GM12892 (cell line): ENCODE measurements at regions not wholly inside any gene's neighbourhood (a gene's known extent, or its start where the extent isn't known, plus 50 kb on each side); places are given as distances from the start of the nearest gene placed in this dataset.

Experiments
- POLR2A ChIP-seq: IDR thresholded peaks from 2 replicates; pipeline ENCODE4 v1.6.1; 2011; ENCODE audit warnings: low read depth, low read length, control low read depth
- POLR2AphosphoS5 ChIP-seq: IDR thresholded peaks from 2 replicates; pipeline ENCODE4 v1.6.1; 2011; ENCODE audit warnings: low read depth, low read length, control low read depth
- TAF1 ChIP-seq: IDR thresholded peaks from 2 replicates; pipeline ENCODE4 v1.6.1; 2011; ENCODE audit warnings: low read depth, mild to moderate bottlenecking, control low read depth, low read length, borderline replicate concordance

GRCh38 chr7:24005517-24005916 is 278.5 kb upstream of the NPY start:
- TF ChIP-seq POLR2AphosphoS5 (no peak), POLR2A (no peak), TAF1 (no peak)
